ENCODE measurements at regions not wholly inside any gene's neighbourhood (a gene's known extent, or its start where the extent isn't known, plus 50 kb on each side); places are given as distances from the start of the nearest gene placed in this dataset.

DNA sequence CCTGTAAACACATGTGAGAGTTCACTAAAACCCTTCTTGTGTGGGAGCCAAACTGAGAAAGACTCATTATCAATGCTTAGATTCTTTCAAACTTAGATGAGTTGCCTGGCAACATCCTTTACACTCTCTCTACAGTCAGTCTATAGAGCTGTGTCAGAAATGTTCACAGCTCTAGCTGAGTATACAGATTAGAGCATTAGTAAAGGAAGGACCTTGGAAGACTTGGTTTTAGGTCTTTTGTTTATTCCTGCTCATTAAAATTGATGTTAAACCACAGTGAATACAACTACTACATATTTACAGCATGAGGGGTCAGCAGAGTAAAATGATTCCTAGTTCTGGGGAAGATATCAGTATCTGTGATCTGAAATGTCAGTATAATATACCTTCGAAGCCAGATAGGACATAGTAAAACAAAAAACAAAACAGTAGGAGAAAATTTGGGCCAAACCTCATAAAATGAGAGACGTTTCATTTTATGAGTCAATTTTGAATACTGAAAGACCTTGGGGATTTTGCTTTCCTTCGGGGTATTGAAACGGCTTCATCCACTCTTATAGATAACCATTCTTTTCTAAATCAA lies 186.0 kb downstream of the TANC2 start:
- POLR2A ChIA-PET (ENCODE audit: unreplicated experiment), result interaction anchor here (0.6 kb wide), 1 partner anchor 308 kb away, joined by 7 read pairs; no protein-coding TSS in a partner anchor
- Histone ChIP-seq H4K20me1 (ENCODE audit: insufficient read depth) (peaks cover 77% of the 10 kb centered on the region), H3K4me1 (replicated peaks; ENCODE audit: insufficient read depth) (no peaks in the 10 kb centered on the region), H3K9me2 (ENCODE audit: insufficient read depth) (no peaks in the 10 kb centered on the region), H3K27ac (no peak overlapping the region), H3F3A (ENCODE audit: insufficient read depth, low read depth) (peaks cover 8% of the 10 kb centered on the region; the same call in 1 of the 2 replicates), H2AFZ (no peak overlapping the region), H3K79me2 (ENCODE audit: low read depth) (peaks cover 82% of the 10 kb centered on the region), H3K4me2 (no peak overlapping the region), H3K4me3 (no peak overlapping the region), H3K9me3 (ENCODE audit: insufficient read depth, low read depth) (no peaks in the 10 kb centered on the region), H3K27me3 (ENCODE audit: insufficient read depth, low read depth) (no peaks in the 10 kb centered on the region), H3K36me3 (ENCODE audit: low read depth) (no peaks in the 10 kb centered on the region)
- CTCF ChIA-PET, result no interaction called here
- no TSS peak for BruUV-seq (replicated peaks)
- DNase-seq, result no peak
- intact Hi-C loops (cut with micrococcal nuclease; ENCODE audit: unreplicated experiment), result no loop called here
- no peak for TF ChIP-seq EZH2 (IDR thresholded peaks at IDR 0.05; ENCODE audit: low read depth)

- Histone ChIP-seq H3K36me3 (ENCODE audit: low read depth) (0 out of 2 replicates have a peak, but pooled peaks cover 6% of the 10 kb centered on the region), H2AFZ (no peak overlapping the region), H3K4me1 (replicated peaks; ENCODE audit: insufficient read depth) (no peaks in the 10 kb centered on the region), H3K4me2 (no peak overlapping the region), H3K9me3 (ENCODE audit: insufficient read depth, low read depth) (no peaks in the 10 kb centered on the region), H4K20me1 (ENCODE audit: insufficient read depth) (peaks cover 68% of the 10 kb centered on the region), H3K27ac (no peak overlapping the region), H3F3A (ENCODE audit: insufficient read depth, low read depth) (no peaks in the 10 kb centered on the region; the same call in 1 of the 2 replicates), H3K27me3 (ENCODE audit: insufficient read depth, low read depth) (no peaks in the 10 kb centered on the region), H3K9me2 (ENCODE audit: insufficient read depth) (no peaks in the 10 kb centered on the region), H3K4me3 (no peak overlapping the region), H3K79me2 (ENCODE audit: low read depth) (peaks cover 82% of the 10 kb centered on the region)
- DNase-seq, result no peak
- ChIA-PET POLR2A (ENCODE audit: unreplicated experiment) (no interaction called here), CTCF (no interaction called here)
- no TSS peak for BruUV-seq (replicated peaks)
- intact Hi-C loops (cut with micrococcal nuclease; ENCODE audit: unreplicated experiment), result no loop called here
- TF ChIP-seq, protein P1, sequence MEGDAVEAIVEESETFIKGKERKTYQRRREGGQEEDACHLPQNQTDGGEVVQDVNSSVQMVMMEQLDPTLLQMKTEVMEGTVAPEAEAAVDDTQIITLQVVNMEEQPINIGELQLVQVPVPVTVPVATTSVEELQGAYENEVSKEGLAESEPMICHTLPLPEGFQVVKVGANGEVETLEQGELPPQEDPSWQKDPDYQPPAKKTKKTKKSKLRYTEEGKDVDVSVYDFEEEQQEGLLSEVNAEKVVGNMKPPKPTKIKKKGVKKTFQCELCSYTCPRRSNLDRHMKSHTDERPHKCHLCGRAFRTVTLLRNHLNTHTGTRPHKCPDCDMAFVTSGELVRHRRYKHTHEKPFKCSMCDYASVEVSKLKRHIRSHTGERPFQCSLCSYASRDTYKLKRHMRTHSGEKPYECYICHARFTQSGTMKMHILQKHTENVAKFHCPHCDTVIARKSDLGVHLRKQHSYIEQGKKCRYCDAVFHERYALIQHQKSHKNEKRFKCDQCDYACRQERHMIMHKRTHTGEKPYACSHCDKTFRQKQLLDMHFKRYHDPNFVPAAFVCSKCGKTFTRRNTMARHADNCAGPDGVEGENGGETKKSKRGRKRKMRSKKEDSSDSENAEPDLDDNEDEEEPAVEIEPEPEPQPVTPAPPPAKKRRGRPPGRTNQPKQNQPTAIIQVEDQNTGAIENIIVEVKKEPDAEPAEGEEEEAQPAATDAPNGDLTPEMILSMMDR (conservative IDR thresholded peaks at IDR 0.05), result no peak
- no peak for TF ChIP-seq EZH2 (IDR thresholded peaks at IDR 0.05; ENCODE audit: low read depth)
Observed at GRCh38 chr17:63153488-63153887, 187.5 kb downstream of the TANC2 start.

DNA sequence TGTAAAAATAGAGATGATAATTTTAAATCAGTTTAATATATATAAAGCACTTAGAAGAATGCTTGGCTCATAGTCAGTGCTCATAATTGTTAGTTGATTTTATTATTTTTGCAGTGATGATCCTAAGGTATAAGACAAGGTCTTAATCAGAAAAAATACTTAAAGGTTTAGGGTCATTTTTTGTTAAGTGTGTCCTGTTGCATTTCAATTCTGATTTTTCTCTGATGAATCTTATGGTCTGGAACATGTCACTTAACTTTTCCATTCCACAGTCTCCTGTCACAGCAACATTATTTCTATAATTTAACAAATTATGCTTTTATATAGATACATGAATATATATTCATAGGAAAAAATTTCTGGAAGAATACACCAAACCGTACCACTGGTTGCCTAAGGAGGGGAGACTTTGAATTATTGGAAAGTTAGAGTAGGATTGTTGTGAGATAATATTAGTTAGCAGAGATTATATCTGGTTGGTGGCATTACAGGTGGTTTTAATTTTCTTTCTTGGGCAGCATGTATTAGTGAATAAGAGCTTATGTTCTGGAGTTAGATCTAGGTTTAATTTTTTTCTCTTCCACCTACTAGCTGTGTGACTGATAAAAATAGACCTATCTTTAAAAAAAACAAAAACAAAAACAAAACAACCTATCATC lies 188.7 kb downstream of the TANC2 start:
- Histone ChIP-seq H3K27ac (no peak overlapping the region), H2AFZ (no peak overlapping the region), H3K4me1 (replicated peaks; ENCODE audit: insufficient read depth) (no peaks in the 10 kb centered on the region), H4K20me1 (ENCODE audit: insufficient read depth) (peaks cover 69% of the 10 kb centered on the region), H3K27me3 (ENCODE audit: insufficient read depth, low read depth) (no peaks in the 10 kb centered on the region), H3F3A (ENCODE audit: insufficient read depth, low read depth) (no peaks in the 10 kb centered on the region; the same call in 1 of the 2 replicates), H3K36me3 (ENCODE audit: low read depth) (0 out of 2 replicates have a peak, but pooled peaks cover 6% of the 10 kb centered on the region), H3K9me3 (ENCODE audit: insufficient read depth, low read depth) (no peaks in the 10 kb centered on the region), H3K9me2 (ENCODE audit: insufficient read depth) (no peaks in the 10 kb centered on the region), H3K4me2 (no peak overlapping the region), H3K79me2 (ENCODE audit: low read depth) (peaks cover 87% of the 10 kb centered on the region), H3K4me3 (no peak overlapping the region)
- TF ChIP-seq EZH2 (IDR thresholded peaks at IDR 0.05; ENCODE audit: low read depth), result no peak
- TF ChIP-seq, protein P1 (conservative IDR thresholded peaks at IDR 0.05), result no peak
- POLR2A ChIA-PET (ENCODE audit: unreplicated experiment), result no interaction called here
- CTCF ChIA-PET, result no interaction called here
- BruUV-seq (replicated peaks), result no TSS peak
- DNase-seq, result no peak
- intact Hi-C loops (cut with micrococcal nuclease; ENCODE audit: unreplicated experiment), result no loop called here
